ENCODE measurements at regions not wholly inside any gene's neighbourhood (a gene's known extent, or its start where the extent isn't known, plus 50 kb on each side); places are given as distances from the start of the nearest gene placed in this dataset.

DNA sequence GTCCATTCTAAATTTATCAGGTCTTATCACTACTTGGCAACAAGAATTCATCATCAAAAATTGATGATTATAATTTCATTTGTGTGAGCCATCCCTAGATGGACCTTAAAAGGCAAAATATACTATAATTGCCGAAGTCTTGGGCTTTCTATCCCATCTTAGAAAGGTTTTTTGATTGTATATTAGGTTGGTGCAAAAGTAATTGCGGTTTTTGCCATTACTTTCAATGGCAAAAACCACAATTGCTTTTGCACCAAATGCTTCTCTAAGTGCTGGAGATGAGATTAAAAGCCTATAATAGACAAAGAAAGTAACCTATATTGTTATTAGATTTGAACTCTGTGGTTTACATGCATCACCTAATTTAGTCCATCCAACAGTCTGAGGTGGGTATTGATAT, 612.9 kb downstream of the ZNF385D start:
- Histone ChIP-seq H3K27ac (ENCODE audit: low read depth in 2 of 2, low read length in 2 of 2) (no peak overlapping the region), H3K4me1 (ENCODE audit: control insufficient read depth in 2 of 3, insufficient read depth in 2 of 3, low read depth in 1 of 3, low read length in 3 of 3) (no peaks in the 10 kb centered on the region), H3K9me3 (ENCODE audit: control insufficient read depth in 2 of 3, insufficient read depth in 1 of 3, low read length in 3 of 3) (no peaks in the 10 kb centered on the region), H3K36me3 (ENCODE audit: control insufficient read depth in 2 of 3, insufficient read depth in 3 of 3, low read length in 3 of 3) (no peaks in the 10 kb centered on the region), H3K9ac (ENCODE audit: low read length in 3 of 3) (no peak overlapping the region), H3K27me3 (ENCODE audit: control insufficient read depth, insufficient read depth, low read length) (no peaks in the 10 kb centered on the region), H3K4me3 (ENCODE audit: low read length in 3 of 3) (no peak overlapping the region)
- TF ChIP-seq, protein P1, sequence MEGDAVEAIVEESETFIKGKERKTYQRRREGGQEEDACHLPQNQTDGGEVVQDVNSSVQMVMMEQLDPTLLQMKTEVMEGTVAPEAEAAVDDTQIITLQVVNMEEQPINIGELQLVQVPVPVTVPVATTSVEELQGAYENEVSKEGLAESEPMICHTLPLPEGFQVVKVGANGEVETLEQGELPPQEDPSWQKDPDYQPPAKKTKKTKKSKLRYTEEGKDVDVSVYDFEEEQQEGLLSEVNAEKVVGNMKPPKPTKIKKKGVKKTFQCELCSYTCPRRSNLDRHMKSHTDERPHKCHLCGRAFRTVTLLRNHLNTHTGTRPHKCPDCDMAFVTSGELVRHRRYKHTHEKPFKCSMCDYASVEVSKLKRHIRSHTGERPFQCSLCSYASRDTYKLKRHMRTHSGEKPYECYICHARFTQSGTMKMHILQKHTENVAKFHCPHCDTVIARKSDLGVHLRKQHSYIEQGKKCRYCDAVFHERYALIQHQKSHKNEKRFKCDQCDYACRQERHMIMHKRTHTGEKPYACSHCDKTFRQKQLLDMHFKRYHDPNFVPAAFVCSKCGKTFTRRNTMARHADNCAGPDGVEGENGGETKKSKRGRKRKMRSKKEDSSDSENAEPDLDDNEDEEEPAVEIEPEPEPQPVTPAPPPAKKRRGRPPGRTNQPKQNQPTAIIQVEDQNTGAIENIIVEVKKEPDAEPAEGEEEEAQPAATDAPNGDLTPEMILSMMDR (IDR thresholded peaks at IDR 0.05; ENCODE audit: borderline replicate concordance, extremely low read depth, insufficient read depth) = no peak
- DNase-seq = no peak
- FAIRE-seq = no peak
- intact Hi-C loops (cut with DNase I) = no loop called here

DNA sequence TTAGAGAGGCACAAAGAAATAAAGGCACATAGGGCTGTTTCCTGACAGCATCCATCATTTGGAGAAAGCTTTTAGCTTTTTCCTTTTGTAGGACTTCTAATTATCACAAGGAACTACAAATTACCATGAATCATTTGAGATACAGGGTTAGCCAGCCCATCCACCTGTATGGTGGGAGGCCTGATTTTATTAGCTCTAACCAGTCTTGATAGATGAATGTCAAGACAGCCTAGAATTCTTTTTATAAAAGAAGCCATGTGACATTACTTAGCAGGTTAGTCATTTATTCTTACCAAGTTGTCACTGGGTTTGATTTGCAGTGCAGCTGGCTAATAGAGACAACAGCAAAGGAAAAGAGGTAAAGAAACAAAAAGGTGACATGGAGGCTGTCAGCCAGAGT, 618.1 kb downstream of the ZNF385D start:
- DNase-seq (no peak), FAIRE-seq (no peak)
- H3K4me1 ChIP-seq (ENCODE audit: control insufficient read depth in 2 of 3, insufficient read depth in 2 of 3, low read depth in 1 of 3, low read length in 3 of 3) = no peaks in the 10 kb centered on the region
- H3K36me3 ChIP-seq (ENCODE audit: control insufficient read depth in 2 of 3, insufficient read depth in 3 of 3, low read length in 3 of 3) = no peaks in the 10 kb centered on the region
- no peaks in the 10 kb centered on the region for H3K27me3 ChIP-seq (ENCODE audit: control insufficient read depth, insufficient read depth, low read length)
- intact Hi-C loops (cut with DNase I) = no loop called here
- H3K27ac ChIP-seq (ENCODE audit: low read depth in 2 of 2, low read length in 2 of 2) = no peak overlapping the region
- TF ChIP-seq, protein P1 (IDR thresholded peaks at IDR 0.05; ENCODE audit: borderline replicate concordance, extremely low read depth, insufficient read depth) = no peak
- no peak overlapping the region for H3K9ac ChIP-seq (ENCODE audit: low read length in 3 of 3)
- peaks cover 0 to 4% (median 0%) of the 10 kb centered on the region in 3 donors for H3K9me3 ChIP-seq (ENCODE audit: control insufficient read depth in 2 of 3, insufficient read depth in 1 of 3, low read length in 3 of 3)
- H3K4me3 ChIP-seq (ENCODE audit: low read length in 3 of 3) = no peak overlapping the region

DNA sequence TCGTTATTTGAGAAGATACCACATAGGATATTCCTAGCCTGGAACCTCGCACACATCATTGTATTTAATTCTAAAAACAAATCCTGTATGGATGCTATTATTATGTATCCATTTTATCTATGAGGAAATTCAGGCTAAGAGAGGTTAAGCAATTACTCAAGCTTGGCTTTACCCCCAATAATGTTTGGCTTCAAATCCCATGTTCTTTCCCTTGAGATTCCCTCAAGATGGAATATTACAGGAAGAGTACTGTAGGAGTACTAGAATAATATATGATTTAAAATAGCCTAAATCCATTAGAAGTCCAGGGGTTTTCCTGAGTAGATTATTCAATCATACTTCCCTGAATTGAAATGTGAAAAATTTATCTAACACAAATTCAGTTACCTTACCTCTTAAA, 630.2 kb downstream of the ZNF385D start:
- Histone ChIP-seq H3K27ac (ENCODE audit: low read depth in 2 of 2, low read length in 2 of 2) (no peak overlapping the region), H3K9me3 (ENCODE audit: control insufficient read depth in 2 of 3, insufficient read depth in 1 of 3, low read length in 3 of 3) (peaks cover 0 to 5% (median 0%) of the 10 kb centered on the region in 3 donors), H3K9ac (ENCODE audit: low read length in 3 of 3) (no peak overlapping the region), H3K4me3 (ENCODE audit: low read length in 3 of 3) (no peak overlapping the region), H3K27me3 (ENCODE audit: control insufficient read depth, insufficient read depth, low read length) (no peaks in the 10 kb centered on the region), H3K36me3 (ENCODE audit: control insufficient read depth in 2 of 3, insufficient read depth in 3 of 3, low read length in 3 of 3) (no peaks in the 10 kb centered on the region), H3K4me1 (ENCODE audit: control insufficient read depth in 2 of 3, insufficient read depth in 2 of 3, low read depth in 1 of 3, low read length in 3 of 3) (no peaks in the 10 kb centered on the region)
- DNase-seq = no peak
- TF ChIP-seq, protein P1 (IDR thresholded peaks at IDR 0.05; ENCODE audit: borderline replicate concordance, extremely low read depth, insufficient read depth) = no peak
- intact Hi-C loops (cut with DNase I) = no loop called here
- no peak for FAIRE-seq

DNA sequence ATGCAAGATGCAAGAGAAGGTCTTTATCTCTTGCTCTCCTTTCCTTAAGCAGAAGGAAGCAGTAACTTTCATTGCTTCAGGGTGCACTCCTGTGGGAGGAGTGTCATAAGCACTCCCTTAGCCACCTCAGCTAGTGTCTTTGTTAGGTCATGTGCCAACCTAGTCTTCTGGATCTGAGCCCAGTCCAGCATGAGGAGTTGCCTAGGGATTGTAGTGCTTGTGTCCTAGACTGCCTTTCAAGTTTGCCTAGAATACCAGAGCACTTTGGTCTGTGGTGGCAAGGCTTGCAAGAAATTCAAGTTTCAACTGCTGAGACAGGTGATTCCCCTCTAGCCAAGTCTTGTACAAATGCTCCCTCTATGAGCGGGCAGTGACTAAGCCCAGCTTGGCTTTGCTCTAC, 633.6 kb downstream of the ZNF385D start:
- no peak overlapping the region for H3K4me3 ChIP-seq (ENCODE audit: low read length in 3 of 3)
- intact Hi-C loops (cut with DNase I) = no loop called here
- H3K9me3 ChIP-seq (ENCODE audit: control insufficient read depth in 2 of 3, insufficient read depth in 1 of 3, low read length in 3 of 3) = peaks cover 0 to 5% (median 0%) of the 10 kb centered on the region in 3 donors
- DNase-seq (no peak), FAIRE-seq (no peak)
- H3K27ac ChIP-seq (ENCODE audit: low read depth in 2 of 2, low read length in 2 of 2) = no peak overlapping the region
- no peak overlapping the region for H3K9ac ChIP-seq (ENCODE audit: low read length in 3 of 3)
- no peaks in the 10 kb centered on the region for H3K36me3 ChIP-seq (ENCODE audit: control insufficient read depth in 2 of 3, insufficient read depth in 3 of 3, low read length in 3 of 3)
- H3K4me1 ChIP-seq (ENCODE audit: control insufficient read depth in 2 of 3, insufficient read depth in 2 of 3, low read depth in 1 of 3, low read length in 3 of 3) = no peaks in the 10 kb centered on the region
- no peaks in the 10 kb centered on the region for H3K27me3 ChIP-seq (ENCODE audit: control insufficient read depth, insufficient read depth, low read length)
- TF ChIP-seq, protein P1 (IDR thresholded peaks at IDR 0.05; ENCODE audit: borderline replicate concordance, extremely low read depth, insufficient read depth) = no peak
